Upper lobe of right lung (tissue), 1 donor: ENCODE measurements at regions not wholly inside any gene's neighbourhood (a gene's known extent, or its start where the extent isn't known, plus 50 kb on each side); places are given as distances from the start of the nearest gene placed in this dataset.
"Not testable (repeated sequence)": the region's sequence is repeated elsewhere in the genome, so short reads cannot be mapped to it uniquely, and the experiment has no call there.

Experiments
- ATAC-seq: fragments of 200-7000 bp; cut with Tn5 transposase; one replicate; pipeline ENCODE4 v1.9.1; 2020; ENCODE audit warnings: mild to moderate bottlenecking, moderate library complexity
- DNase-seq: peaks from one replicate; pipeline ENCODE4 v3.0.0-alpha.2; 2020
- H3K27ac ChIP-seq: fragments of 200-600 bp; one replicate; pipeline ENCODE4 v1.8.0; 2022
- H3K27me3 ChIP-seq: fragments of 200-600 bp; one replicate; pipeline ENCODE4 v1.8.0; 2022; ENCODE audit warnings: mild to moderate bottlenecking
- H3K36me3 ChIP-seq: fragments of 200-600 bp; one replicate; pipeline ENCODE4 v1.8.0; 2022
- H3K4me1 ChIP-seq: fragments of 200-600 bp; one replicate; pipeline ENCODE4 v1.8.0; 2022
- H3K4me3 ChIP-seq: fragments of 200-600 bp; one replicate; pipeline ENCODE4 v1.8.0; 2022; ENCODE audit warnings: mild to moderate bottlenecking
- H3K9me3 ChIP-seq: fragments of 200-600 bp; one replicate; pipeline ENCODE4 v1.8.0; 2022
- intact Hi-C: fragments of 100-400 bp; cut with DNase I; formaldehyde crosslinking; loops from one replicate; pipeline ENCODE4 v1.11.0; 2022
- TF ChIP-seq, protein P1 (sequence below): fragments of 200-600 bp; IDR thresholded peaks from one replicate; pipeline ENCODE4 v1.8.0; 2022; ENCODE audit warnings: antibody characterized with exemption
- donor health status: DM: no; HTN: yes; CAD: no; lungs with severe emphysema.

DNA sequence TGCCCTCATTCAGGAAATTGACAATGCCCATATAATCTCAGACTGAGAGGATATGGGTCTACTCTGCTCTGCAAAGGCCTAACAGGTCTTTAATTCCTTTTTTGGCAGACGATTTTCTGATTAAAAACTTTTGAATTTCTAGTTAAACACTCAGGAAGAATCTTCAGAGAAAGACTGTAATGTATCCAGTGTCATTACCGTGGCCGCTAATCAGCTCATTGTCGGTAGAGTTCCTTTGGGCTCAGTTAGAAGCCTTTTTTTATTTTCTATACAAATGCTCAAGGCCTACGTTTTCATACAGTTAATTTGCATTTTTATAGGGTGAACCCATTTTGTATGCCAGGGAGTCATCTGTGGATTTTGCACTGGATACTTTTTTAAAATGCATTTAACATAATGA, 549.9 kb downstream of the RPS29 start:
- H3K9me3 ChIP-seq = no peaks in the 10 kb centered on the region
- no peaks in the 10 kb centered on the region for H3K27me3 ChIP-seq
- TF ChIP-seq, protein P1, sequence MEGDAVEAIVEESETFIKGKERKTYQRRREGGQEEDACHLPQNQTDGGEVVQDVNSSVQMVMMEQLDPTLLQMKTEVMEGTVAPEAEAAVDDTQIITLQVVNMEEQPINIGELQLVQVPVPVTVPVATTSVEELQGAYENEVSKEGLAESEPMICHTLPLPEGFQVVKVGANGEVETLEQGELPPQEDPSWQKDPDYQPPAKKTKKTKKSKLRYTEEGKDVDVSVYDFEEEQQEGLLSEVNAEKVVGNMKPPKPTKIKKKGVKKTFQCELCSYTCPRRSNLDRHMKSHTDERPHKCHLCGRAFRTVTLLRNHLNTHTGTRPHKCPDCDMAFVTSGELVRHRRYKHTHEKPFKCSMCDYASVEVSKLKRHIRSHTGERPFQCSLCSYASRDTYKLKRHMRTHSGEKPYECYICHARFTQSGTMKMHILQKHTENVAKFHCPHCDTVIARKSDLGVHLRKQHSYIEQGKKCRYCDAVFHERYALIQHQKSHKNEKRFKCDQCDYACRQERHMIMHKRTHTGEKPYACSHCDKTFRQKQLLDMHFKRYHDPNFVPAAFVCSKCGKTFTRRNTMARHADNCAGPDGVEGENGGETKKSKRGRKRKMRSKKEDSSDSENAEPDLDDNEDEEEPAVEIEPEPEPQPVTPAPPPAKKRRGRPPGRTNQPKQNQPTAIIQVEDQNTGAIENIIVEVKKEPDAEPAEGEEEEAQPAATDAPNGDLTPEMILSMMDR = no peak
- no peaks in the 10 kb centered on the region for H3K36me3 ChIP-seq
- no peak for ATAC-seq
- no peak overlapping the region for H3K4me3 ChIP-seq
- H3K4me1 ChIP-seq = no peaks in the 10 kb centered on the region
- no peak overlapping the region for H3K27ac ChIP-seq
- DNase-seq = no peak
- intact Hi-C loops = no loop called here

DNA sequence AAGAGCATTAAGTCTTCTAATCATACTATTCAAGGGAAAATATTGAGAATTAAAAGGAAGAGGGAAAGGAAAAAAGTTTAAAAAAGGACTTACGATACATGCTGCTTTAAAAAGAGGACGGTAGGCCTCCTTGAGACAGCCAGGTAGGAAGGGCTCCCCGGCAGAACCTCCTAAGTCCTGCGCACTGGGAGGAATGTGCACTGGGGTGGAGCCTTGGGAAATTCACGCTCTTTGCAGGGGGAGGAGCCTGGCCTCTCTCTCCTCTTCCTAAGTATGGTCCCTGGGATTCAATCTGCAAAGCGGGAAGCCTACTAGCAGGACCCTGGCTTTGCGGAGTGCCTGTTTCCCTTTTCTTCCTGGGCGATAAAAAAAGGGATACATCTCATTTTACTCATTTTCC, 553.0 kb downstream of the RPS29 start:
- Histone ChIP-seq H3K9me3 (no peaks in the 10 kb centered on the region), H3K4me3 (no peak overlapping the region), H3K4me1 (no peaks in the 10 kb centered on the region), H3K27ac (no peak overlapping the region), H3K36me3 (no peaks in the 10 kb centered on the region), H3K27me3 (no peaks in the 10 kb centered on the region)
- intact Hi-C loops = no loop called here
- TF ChIP-seq, protein P1 = no peak
- DNase-seq = no peak
- ATAC-seq = no peak

DNA sequence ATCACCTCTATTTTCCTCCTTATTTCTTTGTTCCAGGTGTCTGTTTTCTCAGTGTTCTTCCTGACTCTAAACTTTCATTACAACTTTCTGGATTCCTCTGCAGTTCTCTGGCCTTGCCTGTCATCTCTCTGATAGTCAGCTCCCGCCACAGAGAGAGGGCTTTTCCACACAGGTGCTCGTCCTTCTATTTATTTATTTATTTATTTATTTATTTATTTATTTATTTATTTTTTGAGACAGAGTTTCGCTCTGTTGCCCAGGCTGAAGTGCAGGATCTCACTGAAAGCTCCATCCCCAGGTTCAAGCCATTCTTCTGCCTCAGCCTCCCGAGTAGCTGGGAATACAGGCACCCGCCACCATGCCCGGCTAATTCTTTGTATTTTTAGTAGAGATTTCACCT, 554.5 kb downstream of the RPS29 start:
- H3K4me3 ChIP-seq, H3K9me3 ChIP-seq, H3K4me1 ChIP-seq, H3K27ac ChIP-seq, ATAC-seq, DNase-seq, H3K27me3 ChIP-seq, H3K36me3 ChIP-seq, intact Hi-C loops: not testable (repeated sequence)

DNA sequence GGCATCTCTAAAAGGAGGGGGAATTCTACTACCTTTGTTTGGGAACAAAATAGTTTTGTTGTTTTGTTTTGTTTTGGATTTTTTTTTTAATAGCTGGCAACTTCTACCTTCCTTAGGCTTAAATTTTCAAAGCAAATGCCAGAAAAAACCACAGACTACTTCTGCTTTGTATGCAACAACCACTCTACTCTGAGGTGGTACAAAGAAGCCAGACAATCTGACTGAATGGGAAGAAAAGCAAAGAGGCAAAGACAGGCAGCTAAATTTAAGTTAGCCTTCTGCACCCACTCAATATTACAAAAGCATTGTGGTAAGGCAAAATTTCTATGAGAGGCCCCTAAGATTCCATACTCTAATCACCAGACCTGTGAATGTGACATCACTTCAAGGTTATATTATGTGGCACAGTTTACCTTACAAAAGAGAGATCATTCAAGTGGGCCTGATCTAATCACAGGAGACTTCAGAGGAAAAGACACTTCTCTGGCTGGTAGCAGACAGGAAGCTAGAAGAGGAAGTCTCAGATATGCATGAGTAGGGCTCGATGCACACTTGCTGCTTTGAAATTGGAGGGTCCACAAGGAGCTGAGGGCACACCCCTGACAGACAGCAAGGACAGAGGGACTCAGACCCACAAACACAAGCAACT, 566.6 kb downstream of the RPS29 start:
- Histone ChIP-seq H3K27me3 (no peaks in the 10 kb centered on the region), H3K4me3 (no peak overlapping the region), H3K27ac (no peak overlapping the region), H3K4me1 (no peaks in the 10 kb centered on the region), H3K9me3 (no peaks in the 10 kb centered on the region), H3K36me3 (no peaks in the 10 kb centered on the region)
- intact Hi-C loops = no loop called here
- no peak for DNase-seq
- no peak for ATAC-seq
- TF ChIP-seq, protein P1 = no peak

DNA sequence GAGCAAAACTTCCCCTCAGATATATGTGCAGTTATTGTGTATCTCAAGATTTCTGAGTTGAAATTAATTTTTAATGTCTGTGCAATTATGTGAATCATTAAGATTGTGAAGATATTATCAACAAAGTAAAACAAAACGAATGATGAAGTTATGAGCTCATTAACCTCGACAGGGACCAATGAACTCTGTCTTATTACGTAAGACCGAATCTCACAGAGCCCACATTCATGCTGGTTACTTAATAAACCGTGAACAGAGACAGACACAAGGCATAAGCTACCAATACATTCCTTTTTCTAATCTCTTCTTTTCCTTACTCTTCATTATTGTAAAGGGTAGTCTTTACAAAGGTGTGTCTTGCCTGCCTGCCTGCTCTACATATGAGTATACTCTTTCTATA, 568.7 kb downstream of the RPS29 start:
- Histone ChIP-seq H3K36me3 (no peaks in the 10 kb centered on the region), H3K27ac (no peak overlapping the region), H3K9me3 (no peaks in the 10 kb centered on the region), H3K4me3 (no peak overlapping the region), H3K27me3 (no peaks in the 10 kb centered on the region), H3K4me1 (no peaks in the 10 kb centered on the region)
- intact Hi-C loops = no loop called here
- ATAC-seq = no peak
- DNase-seq = no peak
- TF ChIP-seq, protein P1 = no peak

DNA sequence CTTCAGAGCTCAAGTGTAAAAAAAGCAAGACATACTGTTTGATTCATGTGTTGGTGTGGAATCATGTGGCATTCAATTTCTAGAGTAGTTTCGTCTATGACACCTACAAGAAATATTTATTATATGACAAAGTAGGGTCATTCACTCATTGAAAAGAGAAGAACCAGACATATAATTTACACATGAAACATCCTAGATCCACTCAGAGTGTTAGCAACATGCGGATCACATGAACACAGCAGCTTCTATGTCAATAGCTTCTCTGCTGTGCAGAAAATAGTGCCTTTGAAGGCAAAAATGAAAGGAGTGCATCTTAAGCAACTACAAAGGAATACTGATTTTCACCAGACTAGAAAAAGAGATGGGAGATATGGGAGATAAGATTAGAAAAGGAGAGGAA, 569.8 kb downstream of the RPS29 start:
- H3K4me3 ChIP-seq = no peak overlapping the region
- H3K36me3 ChIP-seq = no peaks in the 10 kb centered on the region
- TF ChIP-seq, protein P1 = no peak
- intact Hi-C loops = no loop called here
- H3K9me3 ChIP-seq = no peaks in the 10 kb centered on the region
- no peak overlapping the region for H3K27ac ChIP-seq
- no peak for DNase-seq
- H3K27me3 ChIP-seq = no peaks in the 10 kb centered on the region
- H3K4me1 ChIP-seq = no peaks in the 10 kb centered on the region
- ATAC-seq = no peak
